ENCODE measurements at regions not wholly inside any gene's neighbourhood (a gene's known extent, or its start where the extent isn't known, plus 50 kb on each side); places are given as distances from the start of the nearest gene placed in this dataset.

- Histone ChIP-seq H3K9me2 (ENCODE audit: insufficient read depth) (no peaks in the 10 kb centered on the region; the same call in 1 of the 2 replicates), H3F3A (ENCODE audit: insufficient read depth) (peaks cover 31% of the 10 kb centered on the region), H3K27me3 (replicated peaks; ENCODE audit: insufficient read depth) (no peaks in the 10 kb centered on the region), H3K9me3 (ENCODE audit: low read depth) (no peaks in the 10 kb centered on the region), H3K4me3 (no peak overlapping the region), H3K27ac (no peak overlapping the region), H3K4me2 (ENCODE audit: unreplicated experiment) (no peak overlapping the region), H3K9ac (no peak overlapping the region), H3K4me1 (ENCODE audit: insufficient read depth) (peaks cover 30% of the 10 kb centered on the region), H2AFZ (no peak overlapping the region; the same call in 1 of the 2 replicates), H4K20me1 (ENCODE audit: insufficient read depth) (no peaks in the 10 kb centered on the region), H3K79me2 (ENCODE audit: insufficient read depth) (no peaks in the 10 kb centered on the region), H3K36me3 (ENCODE audit: low read depth) (no peaks in the 10 kb centered on the region)
- in situ Hi-C loops (cut with MboI): no loop called here
- no peak for DNase-seq
- WGBS, 2 experiments (ENCODE audit: low coverage in 1 of 2, low lambda C conversion rate in 2 of 2, missing lambda C conversion rate in 2 of 2): 37 to 38% methylated on average over 3 of the region's 3 CpGs
- no peak for TF ChIP-seq EZH2phosphoT487 (IDR thresholded peaks at IDR 0.05; ENCODE audit: insufficient read depth, low read depth)
Measured at GRCh38 chr2:215780907-215781685, 232.3 kb downstream of the MREG start.

- Histone ChIP-seq H3K9me2 (ENCODE audit: insufficient read depth) (no peaks in the 10 kb centered on the region; the same call in 1 of the 2 replicates), H3K27me3 (replicated peaks; ENCODE audit: insufficient read depth) (no peaks in the 10 kb centered on the region), H3K4me3 (no peak overlapping the region), H3K9me3 (ENCODE audit: low read depth) (no peaks in the 10 kb centered on the region), H3K36me3 (ENCODE audit: low read depth) (no peaks in the 10 kb centered on the region), H3K27ac (no peak overlapping the region), H3F3A (ENCODE audit: insufficient read depth) (peaks cover 27% of the 10 kb centered on the region), H3K4me1 (ENCODE audit: insufficient read depth) (peaks cover 27% of the 10 kb centered on the region), H3K4me2 (ENCODE audit: unreplicated experiment) (no peak overlapping the region), H3K79me2 (ENCODE audit: insufficient read depth) (no peaks in the 10 kb centered on the region), H2AFZ (no peak overlapping the region; the same call in 1 of the 2 replicates), H4K20me1 (ENCODE audit: insufficient read depth) (no peaks in the 10 kb centered on the region), H3K9ac (no peak overlapping the region)
- DNase-seq: no peak
- in situ Hi-C loops (cut with MboI): no loop called here
- TF ChIP-seq EZH2phosphoT487 (IDR thresholded peaks at IDR 0.05; ENCODE audit: insufficient read depth, low read depth): no peak
- TF ChIP-seq EZH2 (IDR thresholded peaks at IDR 0.05; ENCODE audit: insufficient read depth, poor library complexity, severe bottlenecking): no peak
- WGBS, 2 experiments (ENCODE audit: low coverage in 1 of 2, low lambda C conversion rate in 2 of 2, missing lambda C conversion rate in 2 of 2): 50 to 58% methylated on average over 5 of the region's 5 CpGs
Measured at GRCh38 chr2:215780313-215780712, 233.0 kb downstream of the MREG start.

- H3K79me2 ChIP-seq (ENCODE audit: insufficient read depth): no peaks in the 10 kb centered on the region
- no peak for TF ChIP-seq EZH2 (IDR thresholded peaks at IDR 0.05; ENCODE audit: insufficient read depth, poor library complexity, severe bottlenecking)
- no peak for TF ChIP-seq EZH2phosphoT487 (IDR thresholded peaks at IDR 0.05; ENCODE audit: insufficient read depth, low read depth)
Measured at GRCh38 chr2:215779912-215780311, 233.4 kb downstream of the MREG start.

GRCh38 chr2:215777465-215778044, 235.8 kb downstream of the MREG start:
- Histone ChIP-seq H3K27me3 (replicated peaks; ENCODE audit: insufficient read depth) (no peaks in the 10 kb centered on the region), H3K36me3 (ENCODE audit: low read depth) (no peaks in the 10 kb centered on the region), H4K20me1 (ENCODE audit: insufficient read depth) (no peaks in the 10 kb centered on the region), H3K4me2 (ENCODE audit: unreplicated experiment) (no peak overlapping the region), H3F3A (ENCODE audit: insufficient read depth) (peaks cover 23% of the 10 kb centered on the region), H3K9me2 (ENCODE audit: insufficient read depth) (no peaks in the 10 kb centered on the region; the same call in 1 of the 2 replicates), H3K4me1 (ENCODE audit: insufficient read depth) (peaks cover 39% of the 10 kb centered on the region), H3K4me3 (no peak overlapping the region), H3K27ac (no peak overlapping the region), H3K9me3 (ENCODE audit: low read depth) (no peaks in the 10 kb centered on the region), H2AFZ (no peak overlapping the region), H3K9ac (no peak overlapping the region), H3K79me2 (ENCODE audit: insufficient read depth) (no peaks in the 10 kb centered on the region)
- 92 to 95% methylated on average over 7 of the region's 7 CpGs for WGBS, 2 experiments (ENCODE audit: low coverage in 1 of 2, low lambda C conversion rate in 2 of 2, missing lambda C conversion rate in 2 of 2)
- TF ChIP-seq EZH2 (IDR thresholded peaks at IDR 0.05; ENCODE audit: insufficient read depth, poor library complexity, severe bottlenecking) (no peak), EZH2phosphoT487 (IDR thresholded peaks at IDR 0.05; ENCODE audit: insufficient read depth, low read depth) (no peak)
- in situ Hi-C loops (cut with MboI): no loop called here
- DNase-seq: no peak

More at GRCh38 chr2:215779912-215780311, 233.4 kb downstream of the MREG start:
- in situ Hi-C loops (cut with MboI): no loop called here
- Histone ChIP-seq H3K27ac (no peak overlapping the region), H3K36me3 (ENCODE audit: low read depth) (no peaks in the 10 kb centered on the region), H3K4me1 (ENCODE audit: insufficient read depth) (peaks cover 30% of the 10 kb centered on the region), H3K9me3 (ENCODE audit: low read depth) (no peaks in the 10 kb centered on the region), H3K4me2 (ENCODE audit: unreplicated experiment) (no peak overlapping the region), H3K4me3 (no peak overlapping the region), H3F3A (ENCODE audit: insufficient read depth) (peaks cover 27% of the 10 kb centered on the region), H3K9me2 (ENCODE audit: insufficient read depth) (no peaks in the 10 kb centered on the region; the same call in 1 of the 2 replicates), H4K20me1 (ENCODE audit: insufficient read depth) (no peaks in the 10 kb centered on the region), H2AFZ (no peak overlapping the region), H3K9ac (no peak overlapping the region), H3K27me3 (replicated peaks; ENCODE audit: insufficient read depth) (no peaks in the 10 kb centered on the region)
- DNase-seq: no peak
- 97 to 99% methylated on average over 3 of the region's 3 CpGs for WGBS, 2 experiments (ENCODE audit: low coverage in 1 of 2, low lambda C conversion rate in 2 of 2, missing lambda C conversion rate in 2 of 2)
